Jurkat, Clone E6-1 (cell line): ENCODE measurements at regions not wholly inside any gene's neighbourhood (a gene's known extent, or its start where the extent isn't known, plus 50 kb on each side); places are given as distances from the start of the nearest gene placed in this dataset.

Source experiments
- DNase-seq: peaks from one replicate; pipeline ENCODE4 v3.0.0-alpha.2; 2011; ENCODE audit warnings: low read depth, low spot score
- H3K4me3 ChIP-seq: 2 replicates; pipeline ENCODE4 v1.5.1; 2011; ENCODE audit warnings: mild to moderate bottlenecking, low read length, control low read depth, moderate library complexity

DNA sequence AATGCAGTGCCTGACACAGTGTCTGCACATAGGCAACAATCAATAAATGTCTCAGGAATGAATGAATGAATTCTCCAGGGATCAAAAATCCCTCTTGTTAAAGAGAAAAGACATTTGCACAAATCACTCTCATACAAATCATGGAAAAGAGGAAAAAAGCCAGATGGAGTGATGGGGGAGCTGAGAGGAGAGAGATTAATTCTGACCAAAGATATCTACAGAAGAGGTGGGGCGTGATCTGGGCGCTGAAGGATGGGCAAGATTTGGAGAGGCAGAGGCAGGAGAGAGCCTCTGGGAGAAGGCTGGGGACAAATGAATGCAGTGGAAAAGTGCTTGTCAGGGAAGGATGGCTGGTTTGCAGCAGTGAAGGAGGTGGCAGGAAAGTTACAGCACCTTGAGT is 142.9 kb upstream of the BACH2 start:
- no peak overlapping the region for H3K4me3 ChIP-seq
- DNase-seq = no peak

DNA sequence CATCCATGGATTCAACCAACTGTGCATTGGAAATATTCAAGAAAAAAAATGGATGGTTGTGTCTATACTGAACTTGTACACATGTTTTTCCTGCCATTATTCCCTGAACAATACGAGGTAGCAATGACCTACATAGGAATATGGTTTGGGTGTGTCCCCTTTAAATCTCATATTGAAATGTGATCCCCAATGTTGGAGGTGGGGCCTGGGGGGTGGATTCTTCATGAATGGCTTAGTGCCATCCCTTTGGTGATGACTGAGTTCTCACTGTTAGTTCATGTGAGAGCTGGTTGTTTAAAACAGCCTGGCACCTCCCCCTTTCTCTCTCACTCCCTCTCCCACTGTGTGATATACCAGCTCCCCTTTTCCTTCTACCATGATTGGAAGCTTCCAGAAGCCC is 139.8 kb upstream of the BACH2 start:
- DNase-seq = no peak
- no peak overlapping the region for H3K4me3 ChIP-seq

DNA sequence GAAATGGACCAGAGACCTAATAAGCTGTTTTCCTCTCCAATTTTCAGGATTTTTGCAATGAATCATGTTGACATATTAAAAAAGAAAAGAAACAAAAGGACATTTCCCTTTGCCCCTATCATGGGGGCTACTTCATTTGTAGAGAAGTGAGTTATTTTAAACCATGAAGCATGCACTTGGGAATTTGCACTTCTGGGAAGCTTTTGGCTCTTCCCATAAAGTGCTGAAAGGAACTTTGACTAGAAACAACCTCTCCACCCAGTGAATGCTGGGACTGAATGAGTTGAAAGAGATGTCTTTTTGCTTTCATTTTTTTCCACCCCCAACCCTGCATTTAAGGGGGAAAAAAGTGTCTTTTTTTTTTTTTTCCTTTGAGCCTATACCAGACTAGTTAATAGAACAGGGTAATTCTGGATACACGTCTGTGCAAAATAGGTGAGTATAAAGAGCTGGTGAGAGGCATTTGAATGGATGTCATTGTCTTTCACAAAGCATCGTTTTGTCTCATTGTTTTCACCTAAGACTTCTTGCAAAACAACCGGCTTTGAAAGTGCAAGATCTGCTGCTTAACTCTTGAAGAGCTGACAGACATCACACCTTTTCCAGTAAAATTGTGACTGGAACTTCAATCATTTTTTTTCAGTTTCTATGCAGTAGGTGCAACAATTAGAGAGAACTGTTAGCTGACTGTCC is 138.7 kb upstream of the BACH2 start:
- no peak for DNase-seq

DNA sequence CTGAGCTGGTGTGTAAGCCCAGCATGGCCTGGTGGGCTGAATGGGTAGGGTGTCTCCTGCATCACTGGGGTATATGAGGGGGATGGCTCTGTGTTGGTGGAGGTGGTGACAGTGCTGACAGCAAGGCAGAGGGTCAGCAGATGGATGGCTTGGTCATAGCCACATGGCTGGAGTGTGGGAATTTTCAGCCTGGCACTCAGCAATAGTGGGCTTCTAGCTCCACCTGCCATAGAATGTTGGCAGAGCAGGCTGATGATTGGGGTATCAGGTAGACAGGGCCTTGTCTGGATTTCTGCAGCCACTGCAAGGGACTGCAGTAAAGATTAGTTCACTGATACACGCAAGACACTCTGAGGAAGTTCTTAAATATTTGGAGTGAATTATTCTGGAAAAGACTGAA is 137.5 kb upstream of the BACH2 start:
- DNase-seq = no peak

More for the DNA sequence above, 138.7 kb upstream of the BACH2 start:
- H3K4me3 ChIP-seq = no peak overlapping the region

DNA sequence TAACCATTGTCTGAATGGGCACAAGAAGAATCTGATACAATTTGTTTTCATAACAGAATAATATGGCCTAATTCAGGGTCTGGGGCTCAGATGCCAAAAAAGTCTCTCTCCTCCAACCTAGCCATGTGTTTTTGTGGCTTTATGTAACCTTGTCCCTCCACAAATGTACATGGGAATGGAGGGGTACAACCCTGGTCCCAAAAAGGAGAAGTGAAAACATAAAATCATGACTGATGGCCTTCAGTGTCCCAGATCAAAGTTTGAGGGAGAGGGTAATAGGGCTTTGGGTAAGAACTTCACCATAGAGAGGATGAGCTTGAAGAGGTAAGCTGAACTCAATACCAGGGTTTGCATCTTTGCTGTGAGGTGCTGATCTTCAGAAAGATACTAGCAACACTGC is 136.3 kb upstream of the BACH2 start:
- DNase-seq = no peak
- no peak overlapping the region for H3K4me3 ChIP-seq

More for the DNA sequence above, 137.5 kb upstream of the BACH2 start:
- H3K4me3 ChIP-seq = no peak overlapping the region

DNA sequence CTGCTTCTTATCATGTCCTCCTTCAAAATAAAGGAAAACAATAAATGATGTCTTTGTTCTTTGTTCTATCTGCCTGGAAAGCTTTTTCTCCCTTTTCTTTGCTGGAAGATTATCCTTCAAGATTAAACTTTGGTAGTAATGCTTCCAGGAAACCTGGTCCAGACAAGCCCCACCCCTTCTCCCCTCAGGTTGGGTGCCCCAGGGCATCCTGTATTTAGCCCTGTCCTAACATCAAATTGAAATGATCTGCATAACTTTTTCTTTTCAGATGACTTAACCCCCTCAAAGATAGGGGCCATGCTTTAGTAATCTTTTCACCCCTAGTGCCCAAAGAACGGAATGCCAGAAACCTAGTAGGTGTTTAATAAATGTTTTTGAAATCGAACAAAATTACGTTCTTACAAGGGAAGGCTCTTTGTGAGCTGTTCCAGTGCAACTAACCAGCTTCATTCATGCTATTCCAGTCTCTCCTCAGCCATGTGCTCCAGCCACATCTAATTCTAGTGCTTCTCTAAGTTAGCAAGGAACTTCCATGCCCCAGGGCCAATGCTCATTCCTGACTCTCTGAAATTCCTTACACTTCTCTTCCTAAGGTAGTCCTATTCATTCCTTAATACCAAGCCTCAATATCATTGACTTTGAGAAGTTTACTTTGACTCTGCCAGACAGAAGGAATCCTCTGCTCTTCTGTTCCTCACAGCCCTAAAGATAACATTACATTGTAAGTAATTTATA is 135.6 kb upstream of the BACH2 start:
- no peak overlapping the region for H3K4me3 ChIP-seq
- DNase-seq = no peak

DNA sequence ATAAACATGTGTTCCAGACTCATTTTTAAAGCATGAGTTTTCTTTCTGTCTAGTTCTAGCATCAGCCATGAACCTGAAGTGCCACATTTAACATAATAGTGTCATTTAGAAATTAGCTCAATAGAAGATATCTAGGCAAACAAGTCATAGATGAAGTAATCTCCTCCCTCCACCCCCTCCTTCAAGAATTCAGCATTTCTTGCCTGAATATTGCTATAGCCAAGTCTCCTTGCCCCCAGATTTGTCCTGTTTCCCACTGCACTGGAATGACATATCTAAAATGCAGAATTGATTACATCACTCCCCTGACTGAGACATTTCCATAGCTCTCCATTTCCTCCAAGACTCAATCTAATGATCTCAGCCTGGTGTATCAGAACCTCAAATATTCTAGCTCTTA is 134.9 kb upstream of the BACH2 start:
- DNase-seq = no peak
- H3K4me3 ChIP-seq = no peak overlapping the region

DNA sequence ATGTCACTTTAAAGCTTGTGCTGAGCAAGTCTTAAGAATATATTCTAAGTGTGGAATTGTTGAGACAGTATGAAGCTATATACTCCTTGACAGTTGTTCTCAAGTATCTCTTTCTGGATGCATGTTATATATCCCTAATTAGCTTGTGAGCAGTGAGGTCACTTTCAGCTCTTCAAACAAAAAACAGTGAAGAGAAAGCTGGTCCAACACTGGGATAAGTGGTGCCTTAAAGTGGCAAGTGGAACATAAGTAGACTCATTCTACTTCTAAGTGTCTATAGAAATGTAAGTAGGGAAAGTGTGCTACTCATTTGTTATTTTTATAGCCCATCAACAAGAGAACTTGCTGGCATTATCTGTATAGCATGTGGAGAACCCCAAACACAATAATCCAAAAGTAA is 133.1 kb upstream of the BACH2 start:
- DNase-seq = no peak
- H3K4me3 ChIP-seq = no peak overlapping the region

DNA sequence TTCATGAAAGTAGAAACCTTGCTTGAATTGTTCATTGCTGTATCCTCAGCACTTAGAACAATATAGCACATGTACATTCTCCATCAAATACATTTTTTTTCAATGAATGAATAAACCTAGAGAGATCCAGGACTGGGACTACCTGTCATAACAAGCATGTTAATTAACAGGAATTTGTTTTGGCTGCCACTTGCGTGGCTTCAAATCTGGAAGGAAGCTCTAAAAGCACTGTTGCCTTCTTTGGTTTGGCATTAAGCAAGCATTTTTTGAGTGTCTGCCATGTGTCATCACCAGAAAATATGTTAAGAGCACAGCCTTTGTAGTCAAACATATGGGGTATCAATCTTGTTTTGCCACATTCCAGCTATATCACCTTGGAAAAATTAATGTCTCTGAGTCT is 131.9 kb upstream of the BACH2 start:
- DNase-seq = no peak
- no peak overlapping the region for H3K4me3 ChIP-seq

DNA sequence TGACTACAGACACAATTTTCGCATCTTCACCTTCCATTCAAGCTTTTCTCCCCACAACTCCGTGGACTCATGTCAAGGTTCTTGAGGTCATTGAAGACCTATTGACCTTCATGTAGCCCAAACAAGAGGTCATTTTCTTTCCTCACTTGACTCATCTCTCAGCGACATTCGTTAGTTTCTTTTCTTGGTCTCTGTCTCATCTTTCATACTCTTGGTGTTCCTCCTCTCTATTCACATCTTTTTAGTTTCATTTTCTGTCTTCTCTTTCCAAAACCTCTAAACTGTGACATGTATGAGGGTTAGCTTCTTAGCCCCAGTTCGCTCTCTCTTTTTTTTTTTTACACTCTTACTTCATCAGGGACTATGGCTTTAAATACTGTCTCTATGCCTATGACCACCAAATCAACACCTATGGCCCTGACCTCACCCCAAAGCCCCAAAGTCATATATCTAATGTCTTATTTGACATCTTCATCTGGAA is 128.6 kb upstream of the BACH2 start:
- DNase-seq = no peak
- no peak overlapping the region for H3K4me3 ChIP-seq

DNA sequence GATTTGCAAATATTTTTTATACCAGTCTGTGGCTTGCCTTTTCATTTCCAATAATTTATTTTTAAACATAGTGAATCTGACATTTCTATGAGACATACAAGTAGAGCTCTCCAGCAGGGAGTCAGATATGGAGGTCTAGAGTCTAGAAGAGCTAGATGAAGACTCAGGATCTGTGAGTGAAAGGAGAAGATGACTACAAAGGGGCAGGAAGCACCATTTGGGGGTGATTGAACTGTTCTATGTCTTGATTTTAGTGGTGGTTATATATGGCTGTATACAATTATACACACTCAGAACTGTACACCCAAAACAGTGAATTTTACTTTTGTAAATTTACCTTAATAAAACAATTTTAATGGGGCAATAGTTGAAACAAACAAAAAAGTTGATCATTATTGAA is 127.9 kb upstream of the BACH2 start:
- no peak for DNase-seq

DNA sequence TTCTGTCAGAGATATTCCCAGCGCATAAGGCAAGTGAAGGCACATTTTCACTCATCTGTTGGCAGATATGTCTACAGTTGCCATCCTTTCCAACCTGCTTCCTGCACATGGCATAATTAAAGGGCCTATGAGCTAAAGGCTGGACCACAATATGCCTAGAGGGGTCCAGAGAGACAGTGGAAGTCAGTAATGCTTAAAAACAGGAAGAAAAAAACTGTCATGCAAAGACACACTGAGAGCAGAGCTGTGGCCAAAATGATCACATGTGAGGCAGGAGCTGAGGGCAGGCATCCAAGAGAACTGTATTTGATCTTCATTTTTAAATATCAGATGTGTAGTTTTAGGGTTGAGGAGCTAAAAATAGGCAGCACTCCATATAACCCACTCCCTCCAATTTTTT is 125.0 kb upstream of the BACH2 start:
- no peak for DNase-seq

More for the DNA sequence above, 127.9 kb upstream of the BACH2 start:
- H3K4me3 ChIP-seq = no peak overlapping the region

DNA sequence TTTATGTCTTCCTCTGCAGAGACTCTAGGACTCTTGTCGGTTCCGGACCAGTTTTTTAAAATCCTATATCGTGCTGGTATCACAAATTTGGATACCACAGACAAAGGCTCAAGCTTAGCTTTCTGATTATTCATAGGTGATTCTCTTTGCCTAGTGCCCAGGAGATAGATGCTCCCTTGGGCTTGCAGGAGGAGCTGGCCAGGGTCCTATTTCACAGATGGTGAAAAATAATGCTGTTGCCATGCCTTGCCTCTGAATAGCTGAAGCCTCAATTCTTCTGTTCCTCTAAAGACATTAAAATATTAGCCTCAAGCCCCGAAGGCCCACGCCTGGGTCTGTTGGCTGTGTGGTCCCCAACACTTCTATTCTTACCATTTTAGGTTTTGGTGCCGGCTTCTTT is 123.9 kb upstream of the BACH2 start:
- DNase-seq = no peak
- H3K4me3 ChIP-seq = no peak overlapping the region

More for the DNA sequence above, 125.0 kb upstream of the BACH2 start:
- H3K4me3 ChIP-seq = no peak overlapping the region

DNA sequence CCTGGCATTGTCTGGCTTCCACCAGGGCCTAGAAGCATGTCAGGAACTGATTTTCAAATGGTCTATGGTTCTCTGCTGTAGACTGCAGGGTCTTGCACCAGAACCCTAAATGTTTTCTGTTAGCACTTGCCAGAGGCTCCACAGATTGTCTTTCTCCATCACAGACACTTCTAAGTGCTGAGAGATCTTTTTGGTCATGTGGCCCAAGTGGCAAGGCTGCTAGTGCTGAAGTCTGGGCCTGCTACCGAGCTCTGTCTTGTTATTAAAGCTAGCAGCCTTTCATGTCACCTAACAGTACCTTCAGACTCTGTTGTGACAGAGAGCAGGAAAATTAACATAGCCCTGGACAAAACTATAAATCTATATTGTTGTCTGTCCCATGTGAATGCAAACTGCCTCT is 120.7 kb upstream of the BACH2 start:
- no peak overlapping the region for H3K4me3 ChIP-seq
- no peak for DNase-seq

DNA sequence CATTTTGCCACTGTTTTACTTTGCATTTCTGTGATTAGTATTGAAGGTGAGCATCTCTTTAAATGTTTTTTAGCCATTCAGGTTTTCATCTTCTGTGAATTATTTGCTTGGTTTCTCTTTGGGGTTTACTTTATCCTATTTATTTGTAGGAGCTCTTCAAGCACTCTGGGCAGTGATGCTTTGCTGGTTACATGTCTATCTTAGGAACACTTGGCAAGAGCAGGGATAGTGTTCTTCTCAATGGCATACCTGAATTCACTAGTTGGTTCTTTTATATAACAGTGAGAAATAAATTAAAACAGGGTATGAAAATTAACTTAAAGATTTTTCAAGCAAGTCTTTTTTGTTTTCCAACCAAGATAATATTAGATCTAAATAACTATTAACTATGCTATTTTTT is 119.7 kb upstream of the BACH2 start:
- no peak overlapping the region for H3K4me3 ChIP-seq
- DNase-seq = no peak

DNA sequence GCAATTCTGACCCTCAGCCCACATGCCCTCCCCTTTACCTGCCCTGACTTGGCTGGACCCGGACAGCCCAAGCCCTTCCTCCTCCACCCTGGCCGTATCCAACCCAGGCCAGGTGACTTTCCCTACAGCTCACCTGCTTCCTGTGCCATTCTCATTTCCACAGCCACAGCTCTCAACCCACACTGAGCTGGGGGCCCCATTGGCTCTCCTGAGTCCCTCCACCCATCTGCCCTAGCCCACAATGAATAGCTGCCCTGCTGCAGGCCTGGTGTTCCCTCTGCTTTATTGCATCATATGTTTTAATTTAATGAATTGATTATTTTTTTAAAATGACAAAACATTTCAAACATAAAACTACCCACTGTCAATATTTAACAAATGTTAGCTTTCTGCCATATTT is 118.5 kb upstream of the BACH2 start:
- DNase-seq = no peak
- H3K4me3 ChIP-seq = no peak overlapping the region

DNA sequence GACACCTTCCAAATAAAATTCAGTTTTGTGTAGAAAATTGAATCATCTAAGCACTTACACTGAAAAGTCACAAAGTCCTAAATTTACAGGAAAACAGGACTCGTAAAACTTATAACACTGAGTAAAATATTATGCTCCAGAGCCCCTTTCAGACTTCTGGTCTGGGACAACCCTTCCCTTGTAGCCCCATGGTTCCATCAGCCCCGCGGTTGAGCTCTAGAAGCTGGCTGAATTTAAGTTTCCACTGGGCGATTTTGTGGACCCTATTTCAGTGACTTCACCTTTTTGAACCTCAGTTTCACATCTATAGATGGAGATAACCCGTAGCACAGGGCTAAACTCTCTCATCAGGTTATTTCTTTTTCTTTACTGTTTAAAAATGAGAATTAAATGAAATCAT is 117.7 kb upstream of the BACH2 start:
- peak overlapping the region; percentile 10 for H3K4me3 ChIP-seq
- DNase-seq = peak; percentile 32

DNA sequence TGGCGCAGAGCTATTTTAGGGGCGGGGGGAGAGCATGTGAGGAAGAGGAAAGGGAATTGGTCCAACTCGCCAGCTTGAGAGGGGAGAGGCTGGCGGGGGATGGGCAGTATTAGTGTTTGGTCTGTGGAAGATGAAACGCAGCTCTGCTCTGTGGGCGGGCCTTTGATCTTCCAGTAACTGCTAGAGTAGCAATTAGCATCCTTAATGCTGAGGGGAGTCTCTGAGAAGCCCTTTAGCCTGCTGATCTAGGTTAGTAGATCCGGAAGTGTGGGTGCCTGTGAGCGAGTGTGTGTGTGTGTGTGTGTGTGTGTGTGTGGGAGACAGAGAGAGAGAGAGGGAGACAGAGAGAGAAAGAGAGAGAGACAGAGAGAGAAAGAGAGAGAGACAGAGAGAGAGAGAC is 117.2 kb upstream of the BACH2 start:
- H3K4me3 ChIP-seq = peak overlapping the region; percentile 10
- DNase-seq = peak; percentile 96

DNA sequence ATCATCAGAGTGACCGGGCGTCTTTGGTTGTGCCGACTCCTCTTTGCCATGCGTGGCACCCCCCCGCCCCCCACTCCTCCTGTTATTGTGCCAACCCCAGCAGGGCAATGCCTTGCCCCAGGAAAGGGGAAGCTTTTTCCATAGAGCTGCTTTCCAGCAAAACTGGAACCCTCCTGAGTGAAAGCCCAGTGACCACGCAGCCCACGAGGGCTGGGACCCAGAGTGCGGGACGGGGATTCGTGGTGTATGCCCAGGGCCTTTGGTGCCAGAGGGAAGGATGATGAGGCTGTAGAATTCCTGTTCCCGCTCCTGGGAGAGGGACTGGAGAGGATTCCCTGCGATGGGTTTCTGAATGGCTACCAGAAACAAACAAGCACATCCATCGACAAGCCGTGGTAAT is 116.8 kb upstream of the BACH2 start:
- peak overlapping the region; percentile 10; the same call in 1 of the 2 replicates for H3K4me3 ChIP-seq
- no peak for DNase-seq

DNA sequence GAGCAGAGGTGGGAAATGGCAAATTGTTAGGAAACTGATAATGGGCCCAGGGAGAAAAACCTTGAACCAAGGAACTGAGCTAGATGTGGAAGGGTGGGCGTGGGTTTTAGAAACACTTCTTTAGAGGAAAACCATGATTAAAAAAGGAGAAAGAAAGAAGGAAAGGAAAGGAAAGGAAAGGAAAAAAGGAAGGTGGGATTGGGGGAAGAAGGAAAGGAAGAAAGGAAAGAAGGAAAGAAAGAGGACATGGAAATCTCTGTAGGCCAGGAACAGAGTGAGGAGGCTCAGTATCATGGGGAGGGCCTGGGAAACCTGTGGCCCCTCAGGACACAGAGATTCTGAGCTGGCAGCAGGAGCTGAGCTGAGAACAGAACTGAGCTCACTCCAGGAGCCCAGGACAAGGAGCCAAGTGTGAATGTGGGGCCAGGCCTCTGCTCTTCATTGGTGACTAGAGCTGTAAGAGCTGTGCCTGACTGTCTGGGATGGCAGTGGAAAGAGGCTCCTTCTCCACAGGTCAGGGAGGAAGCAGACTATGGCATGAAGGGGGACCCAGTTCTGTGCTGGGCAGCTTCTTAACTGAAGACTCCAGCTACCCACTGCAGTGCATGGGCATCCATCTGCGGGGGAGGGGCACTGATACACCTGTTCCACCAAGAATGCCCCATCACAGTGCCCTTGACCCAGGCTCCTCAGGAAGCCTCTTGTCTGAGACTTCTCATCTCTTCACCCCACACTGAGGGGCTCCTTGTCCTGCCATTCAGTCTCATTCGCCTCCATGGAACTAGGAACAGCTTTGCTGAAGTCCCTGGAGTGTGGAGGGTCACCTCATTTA is 116.1 kb upstream of the BACH2 start:
- no peak for DNase-seq
- H3K4me3 ChIP-seq = no peak overlapping the region
